ENCODE measurements at regions not wholly inside any gene's neighbourhood (a gene's known extent, or its start where the extent isn't known, plus 50 kb on each side); places are given as distances from the start of the nearest gene placed in this dataset.
A peak's percentile ranks its signal among the peaks of the same experiment; 100 is the strongest.

DNA sequence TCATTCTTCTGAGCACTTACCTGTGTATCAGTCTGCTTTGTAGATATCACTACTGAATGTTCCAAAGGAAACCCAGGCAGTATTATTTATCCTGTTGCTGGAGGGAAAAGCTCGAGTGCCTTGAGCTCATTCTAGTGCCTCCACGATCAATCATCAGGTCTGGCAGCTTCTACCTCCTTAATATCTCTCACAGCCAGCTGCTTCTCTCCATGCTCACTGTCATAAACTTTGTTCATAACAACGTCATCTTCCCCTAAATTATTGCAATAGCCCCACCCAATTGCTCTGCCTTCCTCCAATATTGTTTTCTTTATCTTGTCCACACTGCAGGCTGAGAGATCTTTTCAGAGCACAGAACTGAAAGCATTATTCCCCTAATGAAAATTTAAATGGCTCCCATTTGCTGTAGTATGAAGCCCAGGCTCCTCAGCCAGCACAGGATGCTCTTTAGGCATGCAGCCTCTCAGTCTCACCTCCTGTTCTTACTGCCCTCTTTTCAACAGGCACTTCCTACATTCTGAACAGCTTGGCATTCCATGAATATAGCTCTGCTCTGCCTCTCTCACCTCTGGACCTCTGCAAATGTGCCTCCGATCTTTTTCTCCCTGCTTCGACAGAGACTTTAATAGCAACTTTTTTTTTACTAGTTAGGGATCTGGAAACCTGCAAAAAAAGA, 504.2 kb upstream of the IGFBP7 start:
- DNase-seq (ENCODE audit: low read depth): no peak
- H3K4me3 ChIP-seq (ENCODE audit: low read length): no peak overlapping the region
- TF ChIP-seq CTCF (IDR thresholded peaks at IDR 0.05; ENCODE audit: insufficient read depth, low read depth, low read length, missing control alignments): no peak

GRCh38 chr4:57612279-57612678, 502.1 kb upstream of the IGFBP7 start:
- no peak overlapping the region for H3K4me3 ChIP-seq (ENCODE audit: low read length)
- DNase-seq (ENCODE audit: low read depth): no peak
- no peak for TF ChIP-seq CTCF (IDR thresholded peaks at IDR 0.05; ENCODE audit: insufficient read depth, low read depth, low read length, missing control alignments)

DNA sequence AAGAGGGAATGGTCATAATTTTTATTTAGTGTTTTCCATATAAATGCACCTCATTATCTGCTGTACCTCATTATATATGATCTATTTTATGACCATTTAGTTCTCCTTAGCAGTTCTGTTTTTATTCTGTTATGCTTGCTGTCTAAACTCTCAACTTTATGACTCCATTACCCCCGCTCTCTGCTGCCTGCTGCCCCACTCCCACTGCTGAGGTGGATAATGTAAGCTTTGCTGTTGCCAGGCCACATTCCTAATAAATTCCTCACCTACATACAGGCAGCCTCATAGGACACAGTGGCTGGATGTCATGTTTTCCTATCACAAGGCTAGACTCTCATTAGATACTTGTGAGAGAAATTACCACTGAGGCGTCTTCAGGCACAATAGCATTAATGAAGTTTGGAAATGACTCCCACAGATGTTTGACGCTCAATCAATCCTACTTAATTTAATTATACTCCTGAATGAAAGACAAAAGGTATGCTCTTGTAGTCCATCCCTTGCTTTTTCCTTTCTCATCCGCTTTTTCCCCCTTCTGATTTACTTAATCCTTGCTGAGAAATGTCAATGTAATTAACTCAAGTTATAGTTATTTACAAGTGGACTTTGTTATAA, 497.5 kb upstream of the IGFBP7 start:
- TF ChIP-seq CTCF (IDR thresholded peaks at IDR 0.05; ENCODE audit: insufficient read depth, low read depth, low read length, missing control alignments): no peak
- peak; percentile 30 for DNase-seq (ENCODE audit: low read depth)

GRCh38 chr4:57605376-57605775, 495.2 kb upstream of the IGFBP7 start:
- DNase-seq (ENCODE audit: low read depth): no peak
- no peak overlapping the region for H3K4me3 ChIP-seq (ENCODE audit: low read length)
- TF ChIP-seq CTCF (IDR thresholded peaks at IDR 0.05; ENCODE audit: insufficient read depth, low read depth, low read length, missing control alignments): no peak

More for the DNA sequence above, 497.5 kb upstream of the IGFBP7 start:
- no peak overlapping the region for H3K4me3 ChIP-seq (ENCODE audit: low read length)

GRCh38 chr4:57602141-57602540, 492.0 kb upstream of the IGFBP7 start:
- H3K4me3 ChIP-seq (ENCODE audit: low read length): no peak overlapping the region
- no peak for DNase-seq (ENCODE audit: low read depth)
- no peak for TF ChIP-seq CTCF (IDR thresholded peaks at IDR 0.05; ENCODE audit: insufficient read depth, low read depth, low read length, missing control alignments)

GRCh38 chr4:57591073-57591472, 480.9 kb upstream of the IGFBP7 start:
- no peak for DNase-seq (ENCODE audit: low read depth)
- TF ChIP-seq CTCF (IDR thresholded peaks at IDR 0.05; ENCODE audit: insufficient read depth, low read depth, low read length, missing control alignments): no peak
- no peak overlapping the region for H3K4me3 ChIP-seq (ENCODE audit: low read length)

DNA sequence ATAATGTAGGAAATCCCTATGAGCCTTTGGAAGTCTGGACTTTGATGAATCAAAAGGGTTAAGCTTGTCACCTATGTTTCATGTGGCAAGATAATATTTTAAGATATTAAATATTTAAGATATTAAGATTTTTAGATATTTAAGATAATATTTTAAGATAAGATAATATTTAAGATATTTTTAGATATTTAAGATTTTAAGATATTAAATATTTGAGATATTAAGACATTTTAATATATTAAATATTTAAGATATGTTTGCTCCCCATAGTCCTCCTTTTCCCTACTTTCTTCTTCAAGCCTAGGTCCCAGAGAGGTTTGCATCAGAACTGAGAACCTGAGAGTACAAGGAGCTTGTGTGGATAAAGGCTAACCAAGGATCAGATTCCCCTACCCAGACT, 478.4 kb upstream of the IGFBP7 start:
- no peak overlapping the region for H3K4me3 ChIP-seq (ENCODE audit: low read length)
- no peak for TF ChIP-seq CTCF (IDR thresholded peaks at IDR 0.05; ENCODE audit: insufficient read depth, low read depth, low read length, missing control alignments)
- no peak for DNase-seq (ENCODE audit: low read depth)
